GM18519 (cell line): ENCODE measurements at regions not wholly inside any gene's neighbourhood (a gene's known extent, or its start where the extent isn't known, plus 50 kb on each side); places are given as distances from the start of the nearest gene placed in this dataset.

ENCODE experiments used
- ATAC-seq: cut with Tn5 transposase; IDR thresholded peaks from one replicate; pipeline ENCODE4 v1.9.1; 2021; ENCODE audit warnings: mild to moderate bottlenecking, moderate library complexity; ENCODE audit not compliant: unreplicated experiment, low FRiP score

DNA sequence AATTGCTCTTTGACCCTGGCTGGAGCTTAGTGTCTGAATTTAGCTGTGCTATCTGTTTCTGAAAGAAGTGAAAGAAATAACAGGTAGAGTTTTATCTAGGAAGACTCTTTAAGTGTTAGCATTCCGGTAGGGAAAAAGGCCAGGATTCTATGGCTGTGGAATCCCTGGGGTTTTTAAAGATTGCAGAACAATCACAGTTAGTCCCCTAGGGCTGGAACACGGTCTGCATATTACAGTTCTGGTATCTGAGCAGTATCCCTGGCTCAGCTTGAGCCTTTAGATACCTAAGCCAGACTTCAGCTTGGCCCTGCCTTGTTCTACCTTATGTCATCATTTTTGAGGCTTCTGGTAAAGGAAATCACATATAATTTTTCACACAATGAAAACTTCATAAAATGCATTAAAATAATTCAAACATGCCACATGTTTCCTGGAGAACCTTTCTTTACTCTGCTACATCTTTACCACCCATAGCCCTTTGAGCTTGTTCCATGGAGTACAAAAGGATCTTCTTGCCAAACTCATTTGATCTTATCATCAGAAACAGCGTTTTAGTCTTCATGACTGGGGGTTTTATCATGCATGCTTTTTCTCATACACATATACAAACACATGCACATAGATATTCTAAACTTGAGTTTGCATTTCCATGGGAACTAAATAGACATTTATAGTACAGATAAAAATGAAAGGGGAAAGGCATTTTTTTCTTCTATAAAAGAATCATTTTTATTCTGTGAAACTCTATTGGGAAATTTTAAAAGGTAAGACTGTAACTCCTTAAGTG, 410.8 kb downstream of the CETN3 start:
- ATAC-seq: no peak

DNA sequence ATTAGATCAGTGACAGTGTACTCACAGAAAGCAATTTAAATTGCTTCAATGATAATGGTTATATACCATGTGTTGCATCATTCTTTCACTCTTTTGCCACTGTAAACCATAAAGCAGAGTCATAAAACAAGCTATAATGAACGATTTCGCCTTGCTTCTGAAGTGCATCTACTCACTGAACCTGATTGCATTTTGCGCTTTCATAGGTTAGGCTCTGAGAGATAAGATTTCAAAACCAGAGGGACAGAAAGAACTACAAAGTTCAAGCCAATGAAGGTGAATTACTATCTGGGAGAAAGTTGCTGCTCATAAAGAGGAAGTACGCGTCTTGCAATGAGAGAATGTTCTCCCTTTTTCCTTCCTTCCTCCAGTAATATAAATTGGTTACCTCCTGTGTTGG, 412.7 kb downstream of the CETN3 start:
- no peak for ATAC-seq

DNA sequence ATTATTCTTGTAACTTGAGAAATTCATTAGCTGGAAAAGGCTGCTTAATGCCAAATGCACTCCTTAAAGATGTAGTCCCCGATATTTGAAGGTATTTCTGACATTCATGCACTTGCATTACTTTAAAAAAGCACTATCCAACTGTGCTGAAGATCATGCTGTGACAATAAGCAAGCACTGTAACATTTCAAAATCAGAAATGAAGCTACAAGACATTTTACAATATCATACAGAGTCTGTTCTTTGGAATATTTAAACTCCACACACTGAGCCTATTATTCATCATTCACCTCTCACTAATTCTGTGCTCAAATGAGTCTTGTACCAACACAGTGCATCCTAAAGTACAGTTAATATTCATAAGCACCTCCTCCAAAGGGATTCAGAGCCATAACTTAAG, 413.2 kb downstream of the CETN3 start:
- ATAC-seq: no peak

DNA sequence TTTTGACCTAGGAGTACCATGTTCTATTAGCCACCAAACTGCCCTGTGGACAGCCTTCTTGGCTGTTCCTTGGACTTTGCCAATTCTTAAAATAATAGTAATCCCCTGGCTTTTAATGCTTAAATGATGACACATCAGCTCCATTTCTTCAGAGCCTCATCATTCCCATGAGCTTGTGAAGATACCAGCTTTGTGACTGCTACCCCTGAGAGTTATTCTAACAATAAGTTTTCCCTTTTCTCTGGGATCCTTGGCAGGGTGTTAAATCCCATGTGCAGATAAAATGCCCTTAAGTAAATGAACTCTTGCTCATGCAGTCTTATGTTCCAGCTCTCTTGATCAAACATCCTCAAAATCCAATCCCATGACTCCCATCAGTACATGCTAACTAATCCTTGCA, 415.3 kb downstream of the CETN3 start:
- ATAC-seq: no peak

DNA sequence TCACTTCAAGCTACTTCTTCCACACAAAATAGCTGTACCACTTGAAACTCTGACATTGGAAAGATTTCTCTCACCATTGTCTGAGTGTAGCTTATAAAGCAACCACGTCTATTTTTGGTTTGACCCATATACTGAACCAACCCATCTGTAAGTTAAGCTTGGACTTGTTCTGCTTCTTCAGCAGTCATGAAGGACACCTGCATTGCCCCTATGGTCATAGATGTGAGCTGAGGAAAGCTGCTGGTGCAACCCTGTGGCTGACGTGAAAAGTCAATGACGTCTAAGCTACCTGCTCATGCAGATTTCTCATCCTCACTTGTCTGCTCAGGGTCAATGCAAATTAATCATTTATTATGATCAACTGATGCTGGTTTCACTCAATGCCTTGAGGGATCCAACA, 417.4 kb downstream of the CETN3 start:
- no peak for ATAC-seq

DNA sequence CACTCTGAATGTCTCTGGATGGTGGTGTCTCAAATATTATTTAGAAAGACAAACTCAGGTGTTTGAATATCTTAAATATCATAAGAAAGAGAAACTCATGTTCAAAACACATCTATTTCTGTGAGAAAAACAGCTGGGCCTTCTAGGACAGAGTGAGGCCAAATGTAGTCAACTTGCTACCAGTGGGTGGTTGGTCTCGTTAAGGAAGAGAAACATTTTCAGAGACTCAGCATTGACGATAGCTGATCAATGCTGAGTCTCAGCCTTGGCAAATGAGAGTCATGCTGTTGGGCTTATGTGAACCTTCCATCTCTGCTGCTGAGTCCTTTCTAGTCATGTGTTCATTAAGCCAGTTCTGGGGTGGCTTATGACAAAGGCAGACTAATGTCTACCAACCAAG, 418.0 kb downstream of the CETN3 start:
- no peak for ATAC-seq

DNA sequence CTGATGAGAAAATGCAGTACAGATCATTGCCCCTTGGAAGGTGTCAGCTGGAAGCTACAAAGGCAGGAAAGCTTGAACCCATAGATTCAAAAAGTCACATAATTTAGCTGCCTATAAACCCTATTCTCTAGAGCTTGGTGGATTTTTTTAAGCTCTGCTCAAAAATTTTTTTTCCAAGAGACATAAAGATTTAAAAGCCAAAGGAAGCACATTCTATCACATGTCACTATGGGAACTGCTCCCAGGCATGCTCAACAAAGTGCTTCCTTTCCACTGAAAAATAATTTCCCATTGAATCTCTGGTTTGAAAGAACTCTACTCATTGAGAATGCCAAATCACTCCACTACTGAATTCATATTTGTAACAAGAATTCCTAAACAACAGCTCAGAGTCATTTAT, 419.8 kb downstream of the CETN3 start:
- ATAC-seq: no peak

DNA sequence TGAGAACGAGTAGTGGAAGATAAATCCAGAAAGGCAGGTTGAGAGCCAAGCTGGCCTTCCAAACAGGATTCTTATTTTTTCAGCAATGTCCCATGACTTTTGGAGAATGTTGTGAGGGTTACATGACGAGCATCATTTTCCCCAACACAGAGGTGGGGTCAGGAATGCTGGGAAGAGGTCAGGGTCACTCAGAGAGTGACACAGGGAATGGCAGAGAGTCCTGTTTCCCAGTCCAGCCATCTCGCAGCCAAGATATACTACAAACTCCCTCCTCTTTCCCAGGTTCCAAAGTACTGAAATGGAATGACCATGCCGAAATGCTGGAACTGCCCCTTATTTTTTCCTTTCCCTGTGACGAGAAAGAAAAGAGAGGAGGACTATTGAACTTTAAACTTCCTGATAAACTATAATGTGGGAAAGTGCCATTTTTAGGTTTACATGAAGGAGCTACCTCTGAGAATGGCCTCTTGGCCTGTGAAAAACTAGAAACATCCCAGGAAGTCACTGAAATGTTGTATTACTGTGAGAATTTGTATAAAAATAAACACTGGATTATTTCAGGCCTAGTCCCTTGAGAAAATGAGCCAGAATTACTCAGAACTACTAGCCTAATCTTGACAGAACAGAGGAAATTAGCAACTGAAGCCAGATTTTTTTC, 420.4 kb downstream of the CETN3 start:
- no peak for ATAC-seq

DNA sequence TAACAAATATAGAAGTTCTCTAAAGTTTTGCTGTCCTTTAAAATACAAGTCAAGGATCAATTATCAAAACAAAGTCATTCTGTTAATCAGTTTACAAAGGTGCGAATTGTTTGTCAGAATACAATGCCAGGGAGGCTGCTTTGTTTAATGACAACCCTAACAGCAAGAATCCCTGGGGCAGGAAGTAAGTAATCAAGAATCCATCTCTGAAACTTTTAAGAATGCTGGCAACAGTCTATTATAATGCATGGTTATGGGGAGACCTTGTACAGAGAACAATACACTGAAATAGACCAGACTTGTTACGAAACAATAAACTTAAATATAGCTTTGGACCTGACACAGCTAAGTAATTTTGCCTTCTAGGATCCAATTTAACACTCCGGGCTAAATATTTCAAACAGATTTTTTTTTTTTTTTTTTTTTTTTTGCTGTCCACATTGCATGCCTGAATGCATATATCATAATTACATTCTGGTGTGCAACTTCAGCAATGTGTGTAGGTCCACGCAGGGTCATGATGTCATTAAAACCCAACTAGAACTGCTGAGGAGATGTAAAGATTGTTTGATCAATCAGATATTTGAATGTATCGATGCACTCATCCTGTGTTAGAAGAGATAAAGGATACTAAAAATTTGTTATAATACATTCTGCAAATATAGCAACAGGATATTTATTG, 421.3 kb downstream of the CETN3 start:
- ATAC-seq: no peak

DNA sequence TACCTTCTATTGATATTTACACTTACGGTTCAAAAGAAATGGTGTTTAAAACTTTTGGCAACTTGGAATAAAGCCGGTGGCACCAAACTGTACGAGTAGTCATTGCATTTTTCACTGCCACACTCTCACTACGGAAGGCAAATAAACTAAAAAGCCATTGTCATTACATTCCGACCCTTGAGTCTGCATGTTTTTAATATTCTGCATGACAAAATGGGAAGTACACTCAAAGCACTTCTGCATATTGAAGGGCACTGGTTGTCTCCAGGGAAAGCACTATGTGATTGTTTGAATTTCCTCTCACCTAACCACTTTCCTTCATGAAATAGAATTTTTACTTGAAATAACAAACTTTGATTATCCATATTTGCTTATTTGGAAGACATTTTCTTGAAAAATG, 426.3 kb downstream of the CETN3 start:
- ATAC-seq: no peak

DNA sequence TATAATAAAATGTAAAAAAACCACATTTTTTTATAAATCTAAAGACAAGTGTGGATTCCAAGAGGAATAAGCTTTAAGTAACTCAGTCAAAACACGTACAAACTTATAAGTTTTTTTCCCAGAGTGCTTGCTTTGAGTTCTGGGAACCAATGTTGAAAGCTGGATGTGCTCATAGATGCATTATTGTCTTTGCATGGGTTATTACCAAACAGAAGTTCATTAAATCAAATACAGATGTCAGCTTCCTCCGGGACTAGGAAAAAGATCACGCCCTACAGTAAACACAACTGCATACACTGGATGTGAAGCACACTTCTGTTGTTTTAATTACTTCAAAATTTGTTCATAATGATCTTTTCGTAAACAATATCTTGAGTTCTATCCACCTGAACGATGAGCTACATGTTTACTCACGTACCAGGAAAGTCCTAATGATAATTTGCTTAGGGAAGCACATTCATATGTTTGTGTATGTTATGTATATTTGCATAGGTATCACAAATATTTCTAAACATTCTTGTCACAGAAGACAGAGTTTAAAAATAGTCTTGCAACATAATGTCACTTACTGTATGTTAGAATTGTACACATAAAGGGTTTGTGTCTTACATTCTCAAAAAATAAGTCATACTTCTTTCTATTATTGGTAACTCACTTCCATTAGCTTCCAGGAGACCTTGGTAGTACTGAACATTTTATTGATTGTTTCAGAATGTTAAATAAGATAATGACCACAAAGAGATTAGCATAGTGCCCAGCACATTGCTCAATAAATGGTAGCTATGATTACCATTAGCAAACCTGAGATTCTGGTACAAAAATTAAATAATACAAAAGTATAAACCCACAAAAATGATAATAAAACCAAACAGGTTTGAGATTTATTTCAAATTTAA, 427.4 kb downstream of the CETN3 start:
- no peak for ATAC-seq

DNA sequence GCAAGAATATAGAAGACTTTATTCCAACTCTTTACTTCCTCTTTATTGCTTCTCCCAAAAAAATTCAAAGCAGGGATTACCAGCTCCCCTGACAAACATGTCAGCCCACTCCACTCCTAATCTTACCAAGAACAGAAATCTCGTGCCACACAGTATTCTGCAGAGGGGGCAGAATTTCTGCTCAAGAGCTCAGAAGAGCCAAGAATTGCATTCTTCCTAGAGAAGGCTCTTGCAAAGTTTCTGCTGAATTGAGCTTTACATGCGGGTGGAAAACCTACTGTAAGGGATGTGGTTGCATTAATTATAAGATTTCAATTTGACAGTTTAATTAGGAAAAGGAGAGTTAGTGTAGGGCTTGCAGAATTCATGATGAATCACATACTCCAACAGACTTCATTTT, 428.5 kb downstream of the CETN3 start:
- no peak for ATAC-seq

DNA sequence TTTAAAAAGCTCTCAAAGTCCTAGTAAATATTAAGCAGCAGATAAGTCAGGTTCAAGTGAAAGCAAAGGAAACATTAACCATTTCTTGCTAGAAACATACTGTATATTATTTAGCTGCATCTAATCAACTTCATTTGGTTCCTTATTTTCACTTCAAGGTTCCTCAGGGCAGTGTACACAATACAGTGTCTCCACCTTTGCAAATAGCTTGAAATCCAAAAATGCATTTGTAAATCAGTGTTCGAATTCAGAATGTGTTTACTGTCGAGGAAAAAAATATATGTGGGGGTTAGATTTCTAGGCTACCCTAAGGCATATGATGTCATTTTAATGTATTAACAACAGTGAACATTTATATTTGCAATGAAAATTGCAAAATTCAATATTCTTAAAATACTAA, 436.0 kb downstream of the CETN3 start:
- ATAC-seq: no peak

DNA sequence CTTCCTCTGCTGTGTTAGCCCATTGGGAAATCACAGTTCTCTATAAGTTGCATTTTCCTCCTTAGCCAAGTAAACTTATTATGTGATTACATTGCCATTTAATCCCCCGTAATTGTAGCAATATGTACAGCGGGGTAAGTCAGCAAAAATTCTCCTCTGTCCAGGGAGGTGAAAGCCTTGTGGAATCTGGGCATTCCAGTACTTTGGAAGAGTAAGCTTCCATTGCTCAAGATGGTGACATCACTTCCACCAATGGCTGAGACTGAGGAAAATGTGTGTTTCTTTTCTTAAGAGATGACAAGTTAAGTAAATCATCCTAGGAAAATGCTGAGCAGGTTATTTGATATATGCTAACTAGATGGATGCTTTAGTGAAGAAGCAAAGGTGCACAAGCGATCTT, 436.7 kb downstream of the CETN3 start:
- ATAC-seq: no peak

DNA sequence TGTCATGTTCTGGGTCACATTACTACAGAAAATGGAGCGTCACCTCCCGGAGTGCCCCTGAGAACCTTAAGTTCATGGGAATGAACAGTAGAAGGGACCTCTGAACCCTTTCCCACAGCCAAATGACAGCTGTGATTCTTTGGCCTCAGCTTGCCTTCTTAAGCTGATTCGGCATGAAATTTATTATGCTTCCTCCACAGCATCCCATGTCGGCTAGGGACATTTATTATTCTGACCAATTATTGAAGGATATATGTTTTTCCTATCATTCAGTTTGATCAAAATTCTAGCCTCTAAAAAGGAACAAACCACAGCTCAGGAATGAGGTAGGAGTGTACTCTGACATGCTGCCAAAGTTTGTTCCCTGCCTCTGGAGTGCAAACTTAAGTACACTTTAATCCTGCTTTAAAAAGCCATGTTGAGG, 440.6 kb downstream of the CETN3 start:
- no peak for ATAC-seq

DNA sequence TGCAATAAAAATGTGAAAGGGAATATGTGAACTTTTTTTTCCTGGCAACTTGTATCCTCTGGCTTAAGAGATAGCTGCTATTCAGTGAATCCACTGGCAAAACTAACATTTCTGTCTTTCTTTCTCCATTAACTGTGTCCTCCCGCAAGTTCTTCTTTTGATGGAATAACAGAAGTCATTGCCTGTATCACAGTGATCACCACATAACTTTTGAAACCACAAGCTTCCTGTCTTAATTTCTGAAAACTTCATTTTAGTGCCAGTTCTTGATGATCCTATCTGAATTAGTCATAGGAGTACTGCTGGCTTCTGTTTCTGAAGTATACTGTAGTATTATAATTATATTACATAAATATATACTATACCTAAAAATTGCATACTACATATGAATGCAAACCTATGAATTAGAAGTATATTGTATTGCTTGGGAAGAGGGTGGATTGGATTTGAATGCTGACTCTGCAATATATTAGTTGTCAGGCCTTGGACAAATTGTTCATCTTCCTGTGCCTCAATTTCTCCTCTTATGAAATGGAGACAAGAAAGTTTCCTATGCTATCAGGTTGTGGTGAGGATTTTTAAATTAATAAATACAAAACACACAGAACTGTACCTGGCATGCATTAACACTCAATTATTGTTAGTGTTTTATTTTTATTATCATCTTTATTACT, 441.6 kb downstream of the CETN3 start:
- ATAC-seq: no peak

DNA sequence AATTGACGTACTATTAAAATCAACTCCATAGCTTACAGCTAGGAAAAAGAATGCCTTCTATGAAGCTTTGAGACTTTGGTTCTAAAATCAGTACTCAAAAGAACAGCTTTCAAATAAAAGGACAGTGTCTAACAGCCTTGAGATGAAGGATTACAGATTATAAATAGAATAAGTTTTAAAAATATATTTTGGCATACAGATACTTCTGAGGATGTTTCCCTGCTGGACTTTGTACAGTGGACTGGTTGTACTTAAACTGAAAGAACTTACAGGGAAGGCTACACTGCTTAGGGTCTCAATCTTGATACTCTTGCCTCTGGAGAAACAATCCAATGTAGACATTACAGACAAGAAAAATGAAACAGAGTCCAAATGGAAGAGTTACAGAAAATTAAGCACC, 452.7 kb downstream of the CETN3 start:
- no peak for ATAC-seq

DNA sequence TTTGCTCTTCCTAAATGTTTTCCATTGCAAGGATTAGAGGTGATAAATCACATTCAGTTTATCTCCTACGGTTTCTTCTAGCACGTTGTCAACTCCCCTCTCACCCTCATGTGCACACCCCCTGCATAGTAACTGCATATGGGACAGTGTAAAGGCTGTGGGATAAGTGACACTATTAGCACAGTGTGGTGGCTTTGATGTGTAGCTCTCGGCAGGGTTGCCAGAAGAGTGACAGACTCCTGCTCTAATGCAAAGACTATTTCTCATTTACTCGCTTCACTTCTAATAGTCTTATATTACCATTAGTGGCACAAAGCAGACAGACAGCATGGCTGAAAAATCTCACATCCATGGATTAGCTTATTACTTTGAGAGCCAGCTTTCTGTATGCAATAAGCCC, 454.6 kb downstream of the CETN3 start:
- no peak for ATAC-seq

DNA sequence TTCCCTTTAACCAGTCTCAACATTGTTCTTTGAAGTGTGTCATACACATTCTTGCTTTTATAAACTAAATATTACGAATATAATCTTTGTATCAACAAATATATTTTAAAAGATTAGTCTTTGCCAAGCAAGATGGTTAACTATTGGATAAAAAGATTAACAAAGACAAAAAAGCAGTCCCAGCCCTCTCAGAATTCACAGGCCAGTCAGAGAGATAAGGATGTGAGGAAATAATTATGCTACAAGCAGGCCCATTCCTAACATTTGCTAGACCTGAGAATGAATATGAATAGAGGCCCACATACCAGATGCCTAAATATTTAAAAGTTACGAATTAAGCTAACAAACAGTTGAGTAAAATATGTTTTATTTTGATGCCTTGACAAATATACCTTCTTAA, 457.7 kb downstream of the CETN3 start:
- no peak for ATAC-seq

DNA sequence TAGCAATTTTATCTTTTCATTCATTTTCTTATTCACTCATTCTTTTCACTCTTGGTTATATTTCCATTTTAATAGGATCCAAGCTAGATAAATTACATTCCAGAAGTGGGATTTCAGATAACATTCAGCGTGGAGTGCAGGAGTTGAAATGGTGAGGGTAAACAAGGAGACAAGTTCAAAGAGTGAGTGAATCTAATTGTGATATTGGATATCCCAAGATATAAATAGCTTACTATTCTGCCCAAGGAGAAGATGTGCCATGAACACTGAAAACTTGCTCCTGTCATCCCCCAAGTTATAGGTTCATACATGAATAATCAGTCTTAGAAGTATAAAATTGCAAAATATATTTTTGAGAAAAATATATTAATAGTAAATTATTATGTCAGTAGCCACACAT, 459.3 kb downstream of the CETN3 start:
- ATAC-seq: no peak
